B cell (primary cell): ENCODE measurements at regions not wholly inside any gene's neighbourhood (a gene's known extent, or its start where the extent isn't known, plus 50 kb on each side); places are given as distances from the start of the nearest gene placed in this dataset.

ENCODE experiments used
- ATAC-seq: fragments of 200-7000 bp; cut with Tn5 transposase; one replicate; pipeline ENCODE4 v1.10.0; 2021; ENCODE audit warnings: low read depth, mild to moderate bottlenecking, moderate number of reproducible peaks, moderate library complexity
- CTCF ChIA-PET: fragments of 350-600 bp; sonication (Branson Sonifier 250); formaldehyde crosslinking; loops from one replicate; lab custom pipeline; 2021; ENCODE audit warnings: antibody characterized with exemption, inconsistent platforms; lab: Charles Lee
- POLR2A ChIA-PET: fragments of 350-600 bp; sonication (Branson Sonifier 250); formaldehyde crosslinking; loops from one replicate; lab custom pipeline; 2021; ENCODE audit warnings: antibody characterized with exemption; lab: Charles Lee
- DNase-seq: peaks from one replicate; pipeline ENCODE4 v3.0.0; 2013
- H2AFZ ChIP-seq: 2 replicates; pipeline ENCODE4 v1.6.1; 2012; ENCODE audit warnings: mild to moderate bottlenecking, low read depth, low read length; ENCODE audit not compliant: insufficient read depth, poor library complexity, severe bottlenecking
- H3K27ac ChIP-seq, 2 donors: 1 replicate in 1 of 2; 2 replicates in 1 of 2; pipeline ENCODE4 v1.5.1; 2012 to 2013; ENCODE audit warnings: low read length in 2 of 2, mild to moderate bottlenecking in 2 of 2, moderate library complexity in 1 of 2
- H3K27me3 ChIP-seq, 4 experiments: fragments of 200-600 bp in 1 of 4; sonication (generic) in 1 of 4; replicated peaks in 1 of 4; 1 replicate in 2 of 4; 2 replicates in 2 of 4; pipeline versions ENCODE4 v1.6.1 to v1.7.0; 2013 to 2016; ENCODE audit warnings: low read length in 3 of 4, mild to moderate bottlenecking in 2 of 4, mixed read lengths in 1 of 4, moderate library complexity in 1 of 4; ENCODE audit not compliant: insufficient read depth in 4 of 4, control insufficient read depth in 3 of 4; ENCODE audit errors: control extremely low read depth in 1 of 4
- H3K36me3 ChIP-seq, 2 experiments: replicated peaks in 1 of 2; 1 replicate in 1 of 2; 2 replicates in 1 of 2; pipeline versions ENCODE4 v1.6.1 to v1.7.1; 2013; ENCODE audit warnings: low read length in 1 of 2; ENCODE audit not compliant: insufficient read depth in 2 of 2, control insufficient read depth in 1 of 2; ENCODE audit errors: control extremely low read depth in 1 of 2, extremely low read depth in 1 of 2
- H3K4me1 ChIP-seq, 2 donors: fragments of 200-600 bp in 1 of 2; sonication (generic) in 1 of 2; 1 replicate in 1 of 2; 2 replicates in 1 of 2; pipeline versions ENCODE4 v1.5.1 to v1.6.1; 2013 to 2017; ENCODE audit warnings: low read length in 2 of 2; ENCODE audit not compliant: control insufficient read depth in 2 of 2, insufficient read depth in 2 of 2
- H3K4me2 ChIP-seq: replicated peaks from 2 replicates; pipeline ENCODE3; 2012; ENCODE audit warnings: mild to moderate bottlenecking, low read depth, low read length; ENCODE audit not compliant: poor library complexity, severe bottlenecking
- H3K4me3 ChIP-seq, 5 experiments: fragments of 200-600 bp in 1 of 5; sonication (generic) in 1 of 5; 1 replicate in 3 of 5; 2 replicates in 2 of 5; pipeline versions ENCODE4 v1.5.1 to v1.7.0; 2011 to 2016; ENCODE audit warnings: low read length in 4 of 5, mild to moderate bottlenecking in 4 of 5, low read depth in 2 of 5, control low read depth in 1 of 5, moderate library complexity in 1 of 5; ENCODE audit not compliant: insufficient read depth in 1 of 5; ENCODE audit errors: control extremely low read depth in 1 of 5, extremely low read depth in 1 of 5
- H3K79me2 ChIP-seq: fragments of 200-600 bp; sonication (generic); one replicate; pipeline ENCODE4 v1.6.0; 2016; ENCODE audit warnings: low read length; ENCODE audit not compliant: control insufficient read depth, insufficient read depth
- H3K9ac ChIP-seq: fragments of 200-600 bp; sonication (generic); 2 replicates; pipeline ENCODE4 v1.6.1; 2017; ENCODE audit warnings: mild to moderate bottlenecking, low read length, moderate library complexity
- H3K9me3 ChIP-seq, 3 donors: one replicate each; pipeline versions ENCODE4 v1.6.1 to v1.7.1; 2013; ENCODE audit warnings: low read length in 2 of 3; ENCODE audit not compliant: control insufficient read depth in 2 of 3, insufficient read depth in 1 of 3; ENCODE audit errors: control extremely low read depth in 1 of 3
- H4K20me1 ChIP-seq: 2 replicates; pipeline ENCODE4 v1.6.0; 2012; ENCODE audit warnings: mild to moderate bottlenecking, low read length; ENCODE audit not compliant: insufficient read depth, control insufficient read depth, poor library complexity, severe bottlenecking
- H3K27ac Mint-ChIP-seq: one replicate; pipeline ENCODE4 v1.8.0; 2021; ENCODE audit warnings: mixed read lengths
- H3K27me3 Mint-ChIP-seq: one replicate; pipeline ENCODE4 v1.8.0; 2021; ENCODE audit warnings: mixed read lengths
- H3K4me1 Mint-ChIP-seq: one replicate; pipeline ENCODE4 v1.8.0; 2021; ENCODE audit warnings: mixed read lengths
- H3K4me3 Mint-ChIP-seq: one replicate; pipeline ENCODE4 v1.8.0; 2021; ENCODE audit warnings: mixed read lengths
- H3K9me3 Mint-ChIP-seq: one replicate; pipeline ENCODE4 v1.8.0; 2022; ENCODE audit warnings: mixed read lengths; ENCODE audit not compliant: insufficient read depth
- CTCF ChIP-seq: fragments of 200-600 bp; IDR thresholded peaks from one replicate; pipeline ENCODE4 v1.8.0; 2022; ENCODE audit warnings: antibody characterized with exemption, mild to moderate bottlenecking
- EZH2 ChIP-seq: IDR thresholded peaks from 2 replicates; pipeline ENCODE4 v1.6.1; 2012; ENCODE audit warnings: borderline replicate concordance, low read depth, mild to moderate bottlenecking, moderate library complexity, low read length; ENCODE audit not compliant: insufficient read depth, poor library complexity, severe bottlenecking
- WGBS: methylation state at CpG from one replicate; pipeline ENCODE4 v1.1.5; 2013; ENCODE audit warnings: missing lambda C conversion rate; ENCODE audit not compliant: insufficient coverage; 5-methylcytosine and 5-hydroxymethylcytosine counted together
- intact Hi-C: fragments of 100-400 bp; cut with micrococcal nuclease; formaldehyde crosslinking; loops from one replicate; pipeline ENCODE4 v1.10.0; 2022

- no peaks in the 10 kb centered on the region for H3K9me3 ChIP-seq
- no peak overlapping the region for H3K4me3 Mint-ChIP-seq
These were observed 120.5 kb downstream of the TBC1D30 start for GRCh38 chr12:64944966-64945365.

More at GRCh38 chr12:64944966-64945365, 120.5 kb downstream of the TBC1D30 start:
- no peak overlapping the region for H3K4me2 ChIP-seq
- TF ChIP-seq EZH2: no peak
- no peak for TF ChIP-seq CTCF
- Mint-ChIP-seq H3K27ac (no peak overlapping the region), H3K9me3 (no peaks in the 10 kb centered on the region), H3K27me3 (peaks cover 18% of the 10 kb centered on the region), H3K4me1 (no peaks in the 10 kb centered on the region)
- 71% methylated on average over 2 of the region's 3 CpGs for WGBS
- no peak overlapping the region for H3K4me3 ChIP-seq
- ChIA-PET POLR2A (no interaction called here), CTCF (no interaction called here)
- H3K4me1 ChIP-seq: no peaks in the 10 kb centered on the region
- no peak overlapping the region for H3K27ac ChIP-seq
- no peak for ATAC-seq
- H3K79me2 ChIP-seq: no peaks in the 10 kb centered on the region
- H3K27me3 ChIP-seq: peaks cover 0 to 10% (median 2%) of the 10 kb centered on the region in 4 experiments
- H3K9ac ChIP-seq: no peak overlapping the region
- H2AFZ ChIP-seq: no peak overlapping the region
- intact Hi-C loops: no loop called here
- DNase-seq: no peak
- H4K20me1 ChIP-seq: no peaks in the 10 kb centered on the region
- H3K36me3 ChIP-seq: no peaks in the 10 kb centered on the region
